ENCODE measurements at regions not wholly inside any gene's neighbourhood (a gene's known extent, or its start where the extent isn't known, plus 50 kb on each side); places are given as distances from the start of the nearest gene placed in this dataset.
"Not testable (repeated sequence)": the region's sequence is repeated elsewhere in the genome, so short reads cannot be mapped to it uniquely, and the experiment has no call there.

DNA sequence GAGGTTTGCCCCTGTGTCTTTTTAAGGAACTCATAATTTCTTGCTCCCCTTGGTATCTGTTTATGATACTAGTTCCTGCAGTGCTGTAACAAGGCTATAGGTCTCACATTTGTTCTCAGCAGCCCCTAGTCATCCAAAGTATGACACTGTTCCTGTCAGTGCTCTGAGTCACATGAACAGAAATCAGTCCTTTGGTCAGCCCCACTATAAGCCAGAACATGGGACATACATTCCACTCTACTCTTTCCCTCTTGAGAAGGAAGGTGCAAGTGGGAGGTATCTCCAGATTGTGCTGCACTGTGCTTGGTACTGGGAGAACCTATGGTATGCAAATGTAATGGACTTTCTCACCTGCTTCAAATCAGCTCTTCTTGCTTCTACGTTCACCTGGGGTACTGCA, 87.0 kb downstream of the IARS1 start:
- H3K27ac ChIP-seq, result no peak overlapping the region
- H3K27me3 ChIP-seq, result no peaks in the 10 kb centered on the region
- H3K9me3 ChIP-seq, result no peaks in the 10 kb centered on the region
- TF ChIP-seq, protein P1, sequence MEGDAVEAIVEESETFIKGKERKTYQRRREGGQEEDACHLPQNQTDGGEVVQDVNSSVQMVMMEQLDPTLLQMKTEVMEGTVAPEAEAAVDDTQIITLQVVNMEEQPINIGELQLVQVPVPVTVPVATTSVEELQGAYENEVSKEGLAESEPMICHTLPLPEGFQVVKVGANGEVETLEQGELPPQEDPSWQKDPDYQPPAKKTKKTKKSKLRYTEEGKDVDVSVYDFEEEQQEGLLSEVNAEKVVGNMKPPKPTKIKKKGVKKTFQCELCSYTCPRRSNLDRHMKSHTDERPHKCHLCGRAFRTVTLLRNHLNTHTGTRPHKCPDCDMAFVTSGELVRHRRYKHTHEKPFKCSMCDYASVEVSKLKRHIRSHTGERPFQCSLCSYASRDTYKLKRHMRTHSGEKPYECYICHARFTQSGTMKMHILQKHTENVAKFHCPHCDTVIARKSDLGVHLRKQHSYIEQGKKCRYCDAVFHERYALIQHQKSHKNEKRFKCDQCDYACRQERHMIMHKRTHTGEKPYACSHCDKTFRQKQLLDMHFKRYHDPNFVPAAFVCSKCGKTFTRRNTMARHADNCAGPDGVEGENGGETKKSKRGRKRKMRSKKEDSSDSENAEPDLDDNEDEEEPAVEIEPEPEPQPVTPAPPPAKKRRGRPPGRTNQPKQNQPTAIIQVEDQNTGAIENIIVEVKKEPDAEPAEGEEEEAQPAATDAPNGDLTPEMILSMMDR (IDR thresholded peaks at IDR 0.05), result no peak
- no peak for TF ChIP-seq POLR2A (IDR thresholded peaks at IDR 0.05)
- WGBS, 2 donors, result 69 to 90% methylated on average over 1 of the region's 1 CpG
- peaks cover 0 to 14% of the 10 kb centered on the region in 2 donors for H3K36me3 ChIP-seq (replicated peaks in 1 of 2; ENCODE audit: insufficient read depth in 1 of 2, low read depth in 2 of 2)
- no peaks in the 10 kb centered on the region for H3K4me1 ChIP-seq
- no peak overlapping the region for H3K4me3 ChIP-seq
- intact Hi-C loops (cut with DNase I), result no loop called here
- DNase-seq (no peak), ATAC-seq (no peak)

DNA sequence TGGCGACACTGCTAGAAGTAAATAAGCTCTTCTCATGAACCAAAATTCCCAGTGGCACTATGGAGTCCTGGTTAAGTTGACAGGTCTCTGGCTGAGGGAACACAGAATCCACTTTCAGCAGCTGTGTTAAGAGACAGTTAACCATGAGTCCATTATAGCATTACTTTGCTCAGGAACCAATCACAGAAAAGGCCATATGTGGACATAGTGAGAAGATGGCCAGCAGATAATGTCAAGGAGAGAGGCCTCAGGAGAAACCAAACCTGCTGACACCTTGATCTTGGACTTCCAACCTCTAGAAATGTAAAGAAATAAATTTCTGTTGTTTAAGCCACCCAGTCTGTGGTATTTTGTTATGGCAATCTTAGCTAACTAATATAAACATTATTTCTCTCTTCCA, 88.7 kb upstream of the SPTLC1 start:
- H3K36me3 ChIP-seq (replicated peaks in 1 of 2; ENCODE audit: insufficient read depth in 1 of 2, low read depth in 2 of 2); ATAC-seq; H3K27me3 ChIP-seq; H3K27ac ChIP-seq; H3K4me3 ChIP-seq; DNase-seq; H3K9me3 ChIP-seq; intact Hi-C loops (cut with DNase I); H3K4me1 ChIP-seq: not testable (repeated sequence)
- 68 to 75% methylated on average over 1 of the region's 1 CpG for WGBS, 2 donors

DNA sequence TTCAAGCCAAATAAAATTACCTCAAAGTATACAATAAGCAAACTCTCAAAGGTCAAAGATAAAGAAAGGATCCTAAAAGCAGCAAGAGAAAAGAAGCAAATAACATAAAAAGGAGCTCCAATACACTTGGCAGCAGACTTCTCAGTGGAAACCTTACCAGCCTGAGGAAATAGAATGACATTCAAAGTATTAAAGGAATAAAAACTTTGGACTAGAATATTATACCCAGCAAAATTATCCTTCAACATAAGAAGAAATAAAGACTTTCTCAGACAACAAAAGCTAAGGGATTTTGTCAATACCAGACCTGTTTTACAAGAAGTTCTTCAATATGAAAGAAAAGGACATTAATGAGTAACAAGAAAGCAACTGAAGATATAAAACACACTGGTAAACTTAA, 83.0 kb upstream of the SPTLC1 start:
- H3K27ac ChIP-seq; H3K9me3 ChIP-seq; intact Hi-C loops (cut with DNase I); ATAC-seq; H3K27me3 ChIP-seq; H3K36me3 ChIP-seq (replicated peaks in 1 of 2; ENCODE audit: insufficient read depth in 1 of 2, low read depth in 2 of 2); DNase-seq; H3K4me3 ChIP-seq; H3K4me1 ChIP-seq: not testable (repeated sequence)

DNA sequence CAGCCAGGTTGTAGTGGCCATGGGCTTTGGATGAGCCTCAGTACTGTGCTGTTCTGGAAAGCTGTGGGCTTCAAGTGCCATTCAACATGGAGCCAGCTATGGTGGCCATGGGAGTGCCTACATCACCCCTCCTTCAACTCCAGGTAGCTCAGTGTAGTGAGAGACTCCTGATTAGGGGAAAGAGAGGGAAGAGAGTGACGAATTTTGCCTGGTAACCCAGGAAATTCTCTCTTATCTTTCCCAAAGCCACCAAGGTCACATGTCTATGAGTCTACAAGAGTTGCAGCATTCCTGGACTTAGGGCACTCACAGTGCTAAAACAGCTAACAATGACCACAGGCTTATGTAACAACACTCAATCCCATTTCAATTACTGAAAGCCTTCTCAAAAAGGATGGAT, 81.7 kb upstream of the SPTLC1 start:
- TF ChIP-seq, protein P1 (IDR thresholded peaks at IDR 0.05), result no peak
- TF ChIP-seq POLR2A (IDR thresholded peaks at IDR 0.05), result no peak
- H3K4me1 ChIP-seq, result no peaks in the 10 kb centered on the region
- H3K36me3 ChIP-seq (replicated peaks in 1 of 2; ENCODE audit: insufficient read depth in 1 of 2, low read depth in 2 of 2), result no peaks in the 10 kb centered on the region
- DNase-seq, result no peak
- intact Hi-C loops (cut with DNase I), result no loop called here
- ATAC-seq, result no peak
- no peaks in the 10 kb centered on the region for H3K27me3 ChIP-seq
- 21 to 23% methylated on average over 1 of the region's 1 CpG for WGBS, 2 donors
- no peak overlapping the region for H3K4me3 ChIP-seq
- H3K27ac ChIP-seq, result no peak overlapping the region
- H3K9me3 ChIP-seq, result no peaks in the 10 kb centered on the region

DNA sequence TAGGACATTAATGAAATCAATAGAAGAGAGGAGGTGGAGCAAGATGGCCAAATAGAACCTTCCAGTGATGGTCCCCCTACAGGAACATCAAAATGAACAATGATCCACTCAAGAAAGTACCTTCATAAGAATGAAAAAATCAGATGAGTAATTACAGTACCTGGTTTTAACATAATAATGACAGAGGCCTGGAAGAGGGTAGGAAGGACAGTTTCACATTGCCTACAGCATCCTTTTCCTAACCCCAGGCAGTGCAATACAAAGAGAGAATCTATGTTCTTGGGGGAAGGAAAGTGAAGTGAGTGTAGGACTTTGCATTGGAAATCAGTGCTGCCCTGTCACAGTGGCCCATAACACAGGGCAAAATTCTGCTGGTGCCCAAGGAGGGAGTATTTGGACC, 81.2 kb upstream of the SPTLC1 start:
- Histone ChIP-seq H3K36me3 (replicated peaks in 1 of 2; ENCODE audit: insufficient read depth in 1 of 2, low read depth in 2 of 2) (no peaks in the 10 kb centered on the region), H3K27ac (no peak overlapping the region), H3K4me3 (no peak overlapping the region), H3K27me3 (no peaks in the 10 kb centered on the region), H3K4me1 (no peaks in the 10 kb centered on the region), H3K9me3 (no peaks in the 10 kb centered on the region)
- TF ChIP-seq, protein P1 (IDR thresholded peaks at IDR 0.05), result no peak
- no peak for TF ChIP-seq POLR2A (IDR thresholded peaks at IDR 0.05)
- DNase-seq (no peak), ATAC-seq (no peak)
- intact Hi-C loops (cut with DNase I), result no loop called here

DNA sequence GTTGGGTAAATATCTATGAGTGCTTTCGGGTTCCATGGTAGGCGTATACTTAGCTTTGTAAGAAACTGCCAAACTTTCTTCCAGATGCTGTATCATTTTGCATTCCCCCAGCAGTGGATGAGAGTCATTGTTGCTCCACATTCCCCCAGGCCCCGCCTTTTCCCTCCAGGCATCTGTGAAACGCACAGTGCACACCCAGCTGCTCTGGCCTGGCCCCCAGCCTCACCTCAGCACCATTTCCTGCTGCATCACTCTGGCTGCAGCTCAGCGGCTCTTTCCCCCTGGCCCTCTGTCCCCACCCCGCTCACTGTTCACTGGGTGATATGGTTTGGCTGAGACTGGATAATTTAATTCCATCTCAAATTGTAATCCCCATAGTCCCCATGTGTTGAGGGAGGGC, 76.6 kb upstream of the SPTLC1 start:
- WGBS, 2 donors, result 74 to 84% methylated on average over 6 of the region's 6 CpGs
- intact Hi-C loops (cut with DNase I), result no loop called here
- Histone ChIP-seq H3K9me3 (no peaks in the 10 kb centered on the region), H3K27ac (no peak overlapping the region), H3K4me3 (no peak overlapping the region), H3K36me3 (replicated peaks in 1 of 2; ENCODE audit: insufficient read depth in 1 of 2, low read depth in 2 of 2) (no peaks in the 10 kb centered on the region), H3K4me1 (no peaks in the 10 kb centered on the region), H3K27me3 (no peaks in the 10 kb centered on the region)
- ATAC-seq (no peak), DNase-seq (no peak)
- no peak for TF ChIP-seq POLR2A (IDR thresholded peaks at IDR 0.05)
- TF ChIP-seq, protein P1 (IDR thresholded peaks at IDR 0.05), result no peak
